Right lobe of liver (tissue), 6 donors: ENCODE measurements at regions not wholly inside any gene's neighbourhood (a gene's known extent, or its start where the extent isn't known, plus 50 kb on each side); places are given as distances from the start of the nearest gene placed in this dataset.

Experiments
- ATAC-seq, 4 donors: fragments of 200-7000 bp; cut with Tn5 transposase; one replicate each; pipeline ENCODE4 v1.9.1; 2020; ENCODE audit warnings: mild to moderate bottlenecking in 4 of 4, moderate library complexity in 4 of 4
- DNase-seq, 3 donors: peaks; one replicate each; pipeline ENCODE4 v3.0.0-alpha.2; 2020
- H3K27ac ChIP-seq, 3 donors: fragments of 200-600 bp; one replicate each; pipeline ENCODE4 v1.8.0; 2022
- H3K27me3 ChIP-seq, 2 donors: fragments of 200-600 bp; one replicate each; pipeline ENCODE4 v1.8.0; 2022
- H3K36me3 ChIP-seq, 4 donors: fragments of 200-600 bp; sonication (generic) in 1 of 4; one replicate each; pipeline versions ENCODE4 v1.5.1 to v1.8.0; 2017 to 2022; ENCODE audit warnings: control low read depth in 1 of 4
- H3K4me1 ChIP-seq, 4 donors: fragments of 200-600 bp; sonication (generic) in 1 of 4; one replicate each; pipeline versions ENCODE4 v1.5.1 to v1.8.0; 2017 to 2022; ENCODE audit warnings: control low read depth in 1 of 4
- H3K4me3 ChIP-seq, 3 donors: fragments of 200-600 bp; one replicate each; pipeline ENCODE4 v1.8.0; 2022
- H3K9me3 ChIP-seq, 4 donors: fragments of 200-600 bp; sonication (generic) in 1 of 4; one replicate each; pipeline versions ENCODE4 v1.5.1 to v1.8.0; 2017 to 2022; ENCODE audit warnings: control low read depth in 1 of 4
- POLR2A ChIP-seq: fragments of 450-650 bp; IDR thresholded peaks from one replicate; pipeline ENCODE4 v1.6.1; 2017; ENCODE audit warnings: antibody characterized with exemption, mild to moderate bottlenecking
- WGBS: methylation state at CpG from one replicate; pipeline ENCODE4 v1.1.6; 2018; ENCODE audit warnings: low coverage, low lambda C conversion rate; ENCODE audit not compliant: insufficient coverage; ENCODE audit errors: missing lambda C conversion rate; 5-methylcytosine and 5-hydroxymethylcytosine counted together
- intact Hi-C, 2 donors: fragments of 100-400 bp; cut with DNase I; formaldehyde crosslinking; loops; one replicate each; pipeline versions ENCODE4 v1.11.2 to v1.14.1; 2022
- TF ChIP-seq, protein P1 (sequence below), 4 donors: fragments of 200-600 bp in 3 of 4; fragments of 450-650 bp in 1 of 4; IDR thresholded peaks; one replicate each; pipeline versions ENCODE4 v1.5.1 to v1.8.0; 2016 to 2022; ENCODE audit warnings: antibody characterized with exemption in 4 of 4, mild to moderate bottlenecking in 2 of 4
- donor health status: DM: no; HTN: yes; CAD: no.
- donor health status: DM: no; HTN: no; CAD: no.
- donor health status: DM: no; HTN: no; CAD: no.
- donor health status: DM: no; HTN: yes; CAD: no.
- donor health status: DM: no; HTN: yes; CAD: no.

GRCh38 chr4:18568600-18568999, 547.0 kb upstream of the LCORL start:
- H3K4me3 ChIP-seq: no peak overlapping the region
- no peak overlapping the region for H3K27ac ChIP-seq
- H3K4me1 ChIP-seq: no peaks in the 10 kb centered on the region
- intact Hi-C loops: no loop called here
- no peaks in the 10 kb centered on the region for H3K27me3 ChIP-seq
- WGBS: 29% methylated on average over 2 of the region's 2 CpGs
- TF ChIP-seq, protein P1, sequence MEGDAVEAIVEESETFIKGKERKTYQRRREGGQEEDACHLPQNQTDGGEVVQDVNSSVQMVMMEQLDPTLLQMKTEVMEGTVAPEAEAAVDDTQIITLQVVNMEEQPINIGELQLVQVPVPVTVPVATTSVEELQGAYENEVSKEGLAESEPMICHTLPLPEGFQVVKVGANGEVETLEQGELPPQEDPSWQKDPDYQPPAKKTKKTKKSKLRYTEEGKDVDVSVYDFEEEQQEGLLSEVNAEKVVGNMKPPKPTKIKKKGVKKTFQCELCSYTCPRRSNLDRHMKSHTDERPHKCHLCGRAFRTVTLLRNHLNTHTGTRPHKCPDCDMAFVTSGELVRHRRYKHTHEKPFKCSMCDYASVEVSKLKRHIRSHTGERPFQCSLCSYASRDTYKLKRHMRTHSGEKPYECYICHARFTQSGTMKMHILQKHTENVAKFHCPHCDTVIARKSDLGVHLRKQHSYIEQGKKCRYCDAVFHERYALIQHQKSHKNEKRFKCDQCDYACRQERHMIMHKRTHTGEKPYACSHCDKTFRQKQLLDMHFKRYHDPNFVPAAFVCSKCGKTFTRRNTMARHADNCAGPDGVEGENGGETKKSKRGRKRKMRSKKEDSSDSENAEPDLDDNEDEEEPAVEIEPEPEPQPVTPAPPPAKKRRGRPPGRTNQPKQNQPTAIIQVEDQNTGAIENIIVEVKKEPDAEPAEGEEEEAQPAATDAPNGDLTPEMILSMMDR (IDR thresholded peaks at IDR 0.05): peak in 1 of 4 donors; percentile 9
- TF ChIP-seq POLR2A: no peak
- ATAC-seq (no peak), DNase-seq (no peak)
- H3K36me3 ChIP-seq: no peaks in the 10 kb centered on the region
- no peaks in the 10 kb centered on the region for H3K9me3 ChIP-seq

DNA sequence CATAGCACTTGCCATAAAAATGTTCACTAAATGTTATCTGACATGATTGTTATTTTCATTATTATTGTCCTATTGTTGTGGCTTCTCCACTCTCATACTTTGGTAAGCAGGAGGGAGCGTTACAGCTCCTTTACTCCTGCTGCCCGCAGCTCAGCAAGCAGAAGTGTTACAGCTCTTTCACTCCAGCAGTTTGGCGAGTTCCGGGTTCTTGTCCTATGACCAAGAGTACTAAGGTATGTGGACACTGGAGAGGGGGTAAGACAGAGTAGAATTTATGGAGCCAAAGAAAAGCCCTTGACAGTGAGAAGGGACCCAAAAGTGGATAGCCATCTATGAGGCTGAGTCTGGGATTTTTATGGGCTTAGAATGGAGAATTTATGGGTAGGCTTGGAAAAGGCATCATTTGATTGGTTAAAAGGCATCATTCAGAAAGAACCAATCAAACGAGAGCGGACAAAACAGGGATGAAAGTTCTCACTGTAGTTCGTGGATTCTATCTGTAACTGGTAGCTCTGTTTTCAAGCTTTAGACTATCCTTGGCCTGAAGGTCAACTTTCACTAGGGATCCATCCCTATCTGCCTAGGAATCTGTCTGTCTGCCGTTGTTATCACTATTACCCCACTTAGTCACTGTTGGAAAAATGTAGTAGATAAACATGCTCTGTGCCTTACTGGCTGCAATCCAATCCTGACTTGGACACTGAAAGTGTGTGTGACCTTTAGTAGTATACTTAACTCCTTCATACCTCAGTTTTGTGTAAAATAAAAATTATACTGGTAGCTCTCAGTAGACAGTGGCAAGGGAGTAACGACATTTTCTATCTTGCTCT, 545.6 kb upstream of the LCORL start:
- ATAC-seq (peak in 3 of 4 donors; percentile 23 to 52 (median 47)), DNase-seq (no peak)
- Histone ChIP-seq H3K4me3 (no peak overlapping the region), H3K4me1 (no peaks in the 10 kb centered on the region), H3K9me3 (no peaks in the 10 kb centered on the region), H3K27me3 (no peaks in the 10 kb centered on the region), H3K27ac (no peak overlapping the region), H3K36me3 (no peaks in the 10 kb centered on the region)
- WGBS: 50% methylated on average over 9 of the region's 9 CpGs
- no peak for TF ChIP-seq POLR2A
- TF ChIP-seq, protein P1 (IDR thresholded peaks at IDR 0.05): no peak
- intact Hi-C loops: no loop called here

- 59% methylated on average over 2 of the region's 3 CpGs for WGBS
- intact Hi-C loops: no loop called here
- H3K9me3 ChIP-seq: no peaks in the 10 kb centered on the region
These were observed 537.9 kb upstream of the LCORL start for GRCh38 chr4:18559492-18559891.

GRCh38 chr4:18556402-18556801, 534.8 kb upstream of the LCORL start:
- ATAC-seq (no peak), DNase-seq (no peak)
- peaks cover 0 to 4% of the 10 kb centered on the region in 2 donors for H3K27me3 ChIP-seq
- no peak overlapping the region for H3K27ac ChIP-seq
- no peaks in the 10 kb centered on the region for H3K9me3 ChIP-seq
- 67% methylated on average over 1 of the region's 1 CpG for WGBS
- H3K4me1 ChIP-seq: no peaks in the 10 kb centered on the region
- intact Hi-C loops: no loop called here
- no peak for TF ChIP-seq POLR2A
- TF ChIP-seq, protein P1 (IDR thresholded peaks at IDR 0.05): no peak
- no peaks in the 10 kb centered on the region for H3K36me3 ChIP-seq
- H3K4me3 ChIP-seq: no peak overlapping the region

More at GRCh38 chr4:18559492-18559891, 537.9 kb upstream of the LCORL start:
- ATAC-seq (no peak), DNase-seq (no peak)
- no peak overlapping the region for H3K4me3 ChIP-seq
- H3K27ac ChIP-seq: no peak overlapping the region
- no peaks in the 10 kb centered on the region for H3K36me3 ChIP-seq
- H3K4me1 ChIP-seq: no peaks in the 10 kb centered on the region
- TF ChIP-seq, protein P1 (IDR thresholded peaks at IDR 0.05): no peak
- no peak for TF ChIP-seq POLR2A
- H3K27me3 ChIP-seq: no peaks in the 10 kb centered on the region
